ENCODE measurements at regions not wholly inside any gene's neighbourhood (a gene's known extent, or its start where the extent isn't known, plus 50 kb on each side); places are given as distances from the start of the nearest gene placed in this dataset.

DNA sequence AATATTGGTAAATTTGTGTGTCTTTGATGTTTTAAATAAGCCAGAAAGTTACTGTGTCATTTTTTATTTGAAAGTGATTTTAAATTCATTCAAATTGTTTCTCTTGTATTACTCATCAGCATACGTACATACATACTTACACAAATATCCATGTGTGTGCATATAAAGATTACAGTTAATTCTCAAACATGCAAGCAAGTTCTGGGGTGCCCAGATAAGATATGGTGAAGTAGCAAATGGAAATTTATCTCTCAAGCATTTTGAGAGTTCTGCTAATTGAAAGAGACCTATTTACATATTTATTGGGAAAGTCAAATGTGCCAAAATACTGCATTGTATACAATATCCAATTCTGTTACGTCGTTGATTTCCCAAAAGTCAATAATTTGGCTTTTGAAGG lies 1024.0 kb upstream of the CNTN5 start:
- no peaks in the 10 kb centered on the region for H3K9me3 Mint-ChIP-seq (ENCODE audit: low read depth)
- TF ChIP-seq, protein P1, sequence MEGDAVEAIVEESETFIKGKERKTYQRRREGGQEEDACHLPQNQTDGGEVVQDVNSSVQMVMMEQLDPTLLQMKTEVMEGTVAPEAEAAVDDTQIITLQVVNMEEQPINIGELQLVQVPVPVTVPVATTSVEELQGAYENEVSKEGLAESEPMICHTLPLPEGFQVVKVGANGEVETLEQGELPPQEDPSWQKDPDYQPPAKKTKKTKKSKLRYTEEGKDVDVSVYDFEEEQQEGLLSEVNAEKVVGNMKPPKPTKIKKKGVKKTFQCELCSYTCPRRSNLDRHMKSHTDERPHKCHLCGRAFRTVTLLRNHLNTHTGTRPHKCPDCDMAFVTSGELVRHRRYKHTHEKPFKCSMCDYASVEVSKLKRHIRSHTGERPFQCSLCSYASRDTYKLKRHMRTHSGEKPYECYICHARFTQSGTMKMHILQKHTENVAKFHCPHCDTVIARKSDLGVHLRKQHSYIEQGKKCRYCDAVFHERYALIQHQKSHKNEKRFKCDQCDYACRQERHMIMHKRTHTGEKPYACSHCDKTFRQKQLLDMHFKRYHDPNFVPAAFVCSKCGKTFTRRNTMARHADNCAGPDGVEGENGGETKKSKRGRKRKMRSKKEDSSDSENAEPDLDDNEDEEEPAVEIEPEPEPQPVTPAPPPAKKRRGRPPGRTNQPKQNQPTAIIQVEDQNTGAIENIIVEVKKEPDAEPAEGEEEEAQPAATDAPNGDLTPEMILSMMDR (IDR thresholded peaks at IDR 0.05; ENCODE audit: unreplicated experiment): no peak
- H3K27me3 Mint-ChIP-seq: no peaks in the 10 kb centered on the region
- H3K36me3 Mint-ChIP-seq (ENCODE audit: insufficient read depth): no peaks in the 10 kb centered on the region
- no peak for DNase-seq (ENCODE audit: low spot score, unreplicated experiment)
- no peak overlapping the region for H3K4me3 Mint-ChIP-seq (ENCODE audit: low read depth)
- H3K4me1 Mint-ChIP-seq (ENCODE audit: low read depth): no peaks in the 10 kb centered on the region
- no peak overlapping the region for H3K27ac Mint-ChIP-seq

DNA sequence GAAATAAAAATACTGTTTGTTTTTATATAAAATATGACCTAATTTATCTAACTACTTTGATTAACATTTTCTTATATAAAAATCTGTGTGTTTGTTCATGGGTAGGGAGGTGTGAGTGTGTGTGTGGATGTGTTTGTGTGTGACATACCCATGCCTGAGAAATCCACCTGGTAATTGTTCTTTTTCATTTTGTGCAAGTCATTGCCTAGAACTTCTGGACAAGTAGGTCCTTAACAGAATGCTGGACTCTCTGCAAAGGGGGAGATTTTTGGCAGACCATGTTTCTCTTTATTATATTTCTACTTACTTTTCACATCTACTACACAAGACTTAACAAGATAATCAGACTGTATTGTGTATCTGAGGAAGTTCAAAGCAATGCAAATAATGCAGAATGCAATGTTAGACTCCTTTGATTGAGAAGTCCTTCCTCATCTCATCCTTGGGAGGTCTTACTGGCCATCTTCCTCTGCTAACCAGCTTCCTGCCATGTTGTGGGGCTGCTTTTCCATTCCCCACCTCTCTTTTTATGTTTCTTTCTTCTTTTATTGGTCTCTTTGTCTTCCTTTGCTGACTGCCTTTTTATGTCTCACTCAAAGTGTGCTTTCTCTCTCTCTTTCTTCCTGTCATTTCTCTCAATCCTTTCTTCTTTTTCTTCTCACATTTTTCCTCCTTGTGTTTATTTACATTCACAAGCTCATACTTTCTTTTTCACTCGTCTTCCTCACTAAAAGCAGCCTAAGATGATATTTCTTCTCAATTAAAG lies 1017.0 kb upstream of the CNTN5 start:
- no peak for DNase-seq (ENCODE audit: low spot score, unreplicated experiment)
- no peak overlapping the region for H3K27ac Mint-ChIP-seq
- no peaks in the 10 kb centered on the region for H3K27me3 Mint-ChIP-seq
- TF ChIP-seq, protein P1 (IDR thresholded peaks at IDR 0.05; ENCODE audit: unreplicated experiment): no peak
- no peaks in the 10 kb centered on the region for H3K4me1 Mint-ChIP-seq (ENCODE audit: low read depth)
- H3K4me3 Mint-ChIP-seq (ENCODE audit: low read depth): no peak overlapping the region
- no peaks in the 10 kb centered on the region for H3K9me3 Mint-ChIP-seq (ENCODE audit: low read depth)
- H3K36me3 Mint-ChIP-seq (ENCODE audit: insufficient read depth): no peaks in the 10 kb centered on the region

DNA sequence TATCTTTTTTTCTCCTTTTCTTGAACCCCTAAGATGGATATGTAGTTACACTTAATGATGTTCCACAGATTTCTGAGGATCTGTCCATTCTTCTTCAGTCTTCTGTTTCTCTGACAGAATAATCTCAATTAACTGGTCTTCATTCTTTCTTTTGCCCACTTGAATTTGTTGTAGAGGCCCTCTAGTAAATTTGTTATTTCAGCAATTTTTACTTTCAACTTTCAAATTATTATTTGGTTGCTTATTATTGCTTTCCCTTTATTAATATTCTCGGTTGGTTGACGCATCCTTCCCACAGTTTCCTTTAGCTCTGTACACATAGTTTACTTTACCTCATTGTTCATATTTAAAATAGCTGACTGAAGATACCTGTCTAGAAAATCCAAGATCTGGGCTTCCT lies 1013.7 kb upstream of the CNTN5 start:
- TF ChIP-seq, protein P1 (IDR thresholded peaks at IDR 0.05; ENCODE audit: unreplicated experiment): no peak
- no peak overlapping the region for H3K27ac Mint-ChIP-seq

DNA sequence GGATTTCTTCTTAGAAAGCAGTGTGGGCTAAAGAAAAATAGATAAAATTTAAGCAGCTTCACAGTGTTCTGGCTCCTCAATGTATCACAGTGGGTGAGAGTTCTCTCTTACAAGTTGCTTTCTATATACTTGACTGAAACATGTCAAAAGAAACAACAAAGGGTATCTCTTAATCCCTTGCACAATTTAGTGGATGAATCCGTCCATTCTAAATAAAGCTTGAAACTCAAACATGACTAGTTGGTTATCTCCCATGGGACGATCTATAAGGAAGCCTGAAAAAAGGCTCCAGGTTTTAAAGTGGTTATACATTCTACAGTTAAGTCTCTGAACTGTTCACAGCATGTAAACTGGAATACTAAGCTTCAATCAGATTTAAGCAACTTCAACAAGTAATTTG lies 993.1 kb upstream of the CNTN5 start:
- H3K27me3 Mint-ChIP-seq: no peaks in the 10 kb centered on the region
- no peak for DNase-seq (ENCODE audit: low spot score, unreplicated experiment)
- H3K4me1 Mint-ChIP-seq (ENCODE audit: low read depth): no peaks in the 10 kb centered on the region
- H3K9me3 Mint-ChIP-seq (ENCODE audit: low read depth): no peaks in the 10 kb centered on the region
- no peaks in the 10 kb centered on the region for H3K36me3 Mint-ChIP-seq (ENCODE audit: insufficient read depth)
- no peak overlapping the region for H3K27ac Mint-ChIP-seq
- no peak overlapping the region for H3K4me3 Mint-ChIP-seq (ENCODE audit: low read depth)
- TF ChIP-seq, protein P1 (IDR thresholded peaks at IDR 0.05; ENCODE audit: unreplicated experiment): no peak

More for the DNA sequence above, 1013.7 kb upstream of the CNTN5 start:
- H3K4me3 Mint-ChIP-seq (ENCODE audit: low read depth): no peak overlapping the region
- H3K9me3 Mint-ChIP-seq (ENCODE audit: low read depth): peaks cover 3% of the 10 kb centered on the region
- no peaks in the 10 kb centered on the region for H3K27me3 Mint-ChIP-seq
- no peaks in the 10 kb centered on the region for H3K4me1 Mint-ChIP-seq (ENCODE audit: low read depth)
- no peaks in the 10 kb centered on the region for H3K36me3 Mint-ChIP-seq (ENCODE audit: insufficient read depth)
- DNase-seq (ENCODE audit: low spot score, unreplicated experiment): no peak

DNA sequence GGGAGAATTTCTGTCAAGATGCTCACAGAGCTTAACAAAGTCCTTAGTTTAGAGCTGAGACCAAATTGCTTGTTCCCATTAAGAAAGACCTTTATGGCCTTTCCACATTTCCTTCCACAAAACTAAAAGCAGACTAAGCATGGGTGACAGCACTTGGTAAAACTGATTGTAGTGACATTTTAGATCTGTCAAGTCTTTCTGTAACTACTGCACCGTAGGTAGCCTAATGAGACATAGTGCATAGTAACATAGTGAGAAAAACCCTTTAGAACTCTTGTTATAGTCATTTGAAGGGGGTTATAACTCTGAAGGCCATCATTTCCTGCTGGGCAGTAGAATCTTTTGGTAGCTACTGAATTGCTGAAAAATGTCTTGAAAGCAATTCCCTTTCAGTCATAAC lies 990.9 kb upstream of the CNTN5 start:
- TF ChIP-seq, protein P1 (IDR thresholded peaks at IDR 0.05; ENCODE audit: unreplicated experiment): no peak
- no peaks in the 10 kb centered on the region for H3K27me3 Mint-ChIP-seq
- no peaks in the 10 kb centered on the region for H3K4me1 Mint-ChIP-seq (ENCODE audit: low read depth)
- no peak overlapping the region for H3K27ac Mint-ChIP-seq
- H3K9me3 Mint-ChIP-seq (ENCODE audit: low read depth): no peaks in the 10 kb centered on the region
- DNase-seq (ENCODE audit: low spot score, unreplicated experiment): no peak
- H3K4me3 Mint-ChIP-seq (ENCODE audit: low read depth): no peak overlapping the region
- no peaks in the 10 kb centered on the region for H3K36me3 Mint-ChIP-seq (ENCODE audit: insufficient read depth)

Data from progenitor cell of endocrine pancreas (in vitro differentiated cells).